Upper lobe of left lung (tissue), 4 donors: ENCODE measurements at regions not wholly inside any gene's neighbourhood (a gene's known extent, or its start where the extent isn't known, plus 50 kb on each side); places are given as distances from the start of the nearest gene placed in this dataset.

Source experiments
- CTCF ChIP-seq, 6 experiments: fragments of 450-650 bp in 4 of 6; fragments of 200-600 bp in 2 of 6; sonication (generic) in 2 of 6; IDR thresholded peaks; one replicate each; pipeline ENCODE4 v1.5.1; 2016 to 2019; ENCODE audit warnings: antibody characterized with exemption in 6 of 6
- EP300 ChIP-seq, 4 donors: sonication (generic); formaldehyde crosslinking; IDR thresholded peaks; one replicate each; pipeline ENCODE4 v1.5.1; 2017; ENCODE audit warnings: antibody characterized with exemption in 4 of 4, control low read depth in 2 of 4
- POLR2A ChIP-seq, 4 donors: fragments of 450-650 bp; IDR thresholded peaks; one replicate each; pipeline ENCODE4 v1.5.1; 2016 to 2017; ENCODE audit warnings: antibody characterized with exemption in 4 of 4, mild to moderate bottlenecking in 2 of 4
- POLR2AphosphoS5 ChIP-seq, 2 donors: sonication (generic); formaldehyde crosslinking; IDR thresholded peaks; one replicate each; pipeline ENCODE4 v1.5.1; 2017; ENCODE audit warnings: antibody characterized with exemption in 2 of 2

GRCh38 chr20:5464901-5465603, 145.8 kb downstream of the GPCPD1 start:
- TF ChIP-seq CTCF (IDR thresholded peaks at IDR 0.05) (no peak), EP300 (IDR thresholded peaks at IDR 0.05) (no peak), POLR2A (IDR thresholded peaks at IDR 0.05) (no peak), POLR2AphosphoS5 (IDR thresholded peaks at IDR 0.05) (no peak)
